Lower leg skin (tissue), 4 donors: ENCODE measurements at regions not wholly inside any gene's neighbourhood (a gene's known extent, or its start where the extent isn't known, plus 50 kb on each side); places are given as distances from the start of the nearest gene placed in this dataset.
"Not testable (repeated sequence)": the region's sequence is repeated elsewhere in the genome, so short reads cannot be mapped to it uniquely, and the experiment has no call there.

ENCODE experiments used
- DNase-seq, 2 donors: peaks; one replicate each; pipeline ENCODE4 v3.0.0-alpha.2; 2019; ENCODE audit warnings: low spot score in 2 of 2
- H3K4me3 ChIP-seq: fragments of 200-600 bp; sonication (generic); 2 replicates; pipeline ENCODE4 v1.5.1; 2017; ENCODE audit warnings: mild to moderate bottlenecking, low read depth; ENCODE audit not compliant: poor library complexity, severe bottlenecking
- CTCF ChIP-seq, 3 donors: fragments of 450-650 bp; IDR thresholded peaks; one replicate each; pipeline ENCODE4 v1.5.1; 2016; ENCODE audit warnings: antibody characterized with exemption in 3 of 3, mild to moderate bottlenecking in 3 of 3, moderate library complexity in 2 of 3
- POLR2A ChIP-seq, 2 donors: fragments of 450-650 bp; IDR thresholded peaks; one replicate each; pipeline ENCODE4 v1.6.1; 2016 to 2017; ENCODE audit warnings: antibody characterized with exemption in 2 of 2, mild to moderate bottlenecking in 1 of 2, moderate library complexity in 1 of 2
- WGBS, 2 donors: methylation state at CpG; one replicate each; pipeline ENCODE4 v1.1.5; 2018; 5-methylcytosine and 5-hydroxymethylcytosine counted together
- intact Hi-C: fragments of 100-400 bp; cut with DNase I; formaldehyde crosslinking; loops from one replicate; pipeline ENCODE4 v1.15.0; 2023; ENCODE audit warnings: low total_unique reads

GRCh38 chr19:37313335-37313627 is 57.6 kb upstream of the ZNF527 start:
- no peak for DNase-seq
- H3K4me3 ChIP-seq: no peak overlapping the region
- TF ChIP-seq POLR2A (IDR thresholded peaks at IDR 0.05) (no peak), CTCF (IDR thresholded peaks at IDR 0.05) (no peak)
- intact Hi-C loops: no loop called here
- 79 to 80% methylated on average over 1 of the region's 1 CpG for WGBS, 2 donors

- TF ChIP-seq POLR2A (IDR thresholded peaks at IDR 0.05): no peak
- TF ChIP-seq CTCF (IDR thresholded peaks at IDR 0.05): no peak
- DNase-seq: peak; percentile 97 to 99
- WGBS, 2 donors: 0% methylated on average over 33 to 56 of the region's 57 CpGs
- H3K4me3 ChIP-seq: peak overlapping the region; percentile 62
- intact Hi-C loops: no loop called here
These were observed 53.3 kb upstream of the ZNF527 start for GRCh38 chr19:37317403-37318209.

- WGBS, 2 donors: 52 to 55% methylated on average over 7 of the region's 7 CpGs
- intact Hi-C loops, H3K4me3 ChIP-seq, DNase-seq: not testable (repeated sequence)
These were observed 49.9 kb upstream of the ZNF527 start for GRCh38 chr19:37320988-37321387.
